Liver (tissue), 8 donors: ENCODE measurements at regions not wholly inside any gene's neighbourhood (a gene's known extent, or its start where the extent isn't known, plus 50 kb on each side); places are given as distances from the start of the nearest gene placed in this dataset.

ENCODE experiments used
- DNase-seq: peaks from one replicate; pipeline ENCODE4 v3.0.0-alpha.2; 2017; ENCODE audit warnings: low spot score
- H3K27ac ChIP-seq, 2 donors: one replicate each; pipeline ENCODE4 v1.7.0; 2013; ENCODE audit warnings: inconsistent platforms in 2 of 2, low read length in 2 of 2, control low read depth in 1 of 2, low read depth in 1 of 2, mild to moderate bottlenecking in 1 of 2
- H3K27me3 ChIP-seq, 4 donors: one replicate each; pipeline versions ENCODE4 v1.6.1 to v1.7.0; 2013; ENCODE audit warnings: low read length in 3 of 4, inconsistent platforms in 1 of 4, mild to moderate bottlenecking in 1 of 4, moderate library complexity in 1 of 4; ENCODE audit not compliant: control insufficient read depth in 4 of 4, insufficient read depth in 4 of 4
- H3K36me3 ChIP-seq, 4 donors: one replicate each; pipeline versions ENCODE4 v1.6.1 to v1.7.0; 2013; ENCODE audit warnings: low read length in 3 of 4, mild to moderate bottlenecking in 3 of 4, low read depth in 1 of 4, moderate library complexity in 1 of 4; ENCODE audit not compliant: control insufficient read depth in 4 of 4, insufficient read depth in 3 of 4
- H3K4me1 ChIP-seq, 4 donors: one replicate each; pipeline versions ENCODE4 v1.6.1 to v1.7.0; 2013; ENCODE audit warnings: low read length in 3 of 4, mild to moderate bottlenecking in 3 of 4, moderate library complexity in 1 of 4; ENCODE audit not compliant: control insufficient read depth in 4 of 4, insufficient read depth in 4 of 4
- H3K4me3 ChIP-seq, 3 donors: one replicate each; pipeline versions ENCODE4 v1.6.1 to v1.7.0; 2013; ENCODE audit warnings: low read length in 3 of 3, control low read depth in 1 of 3, low read depth in 1 of 3, mild to moderate bottlenecking in 1 of 3
- H3K9ac ChIP-seq, 2 donors: one replicate each; pipeline ENCODE4 v1.7.0; 2013; ENCODE audit warnings: low read length in 2 of 2, mild to moderate bottlenecking in 2 of 2, moderate library complexity in 2 of 2, control low read depth in 1 of 2, low read depth in 1 of 2
- H3K9me3 ChIP-seq, 4 donors: one replicate each; pipeline versions ENCODE4 v1.6.1 to v1.7.0; 2013; ENCODE audit warnings: low read length in 3 of 4; ENCODE audit not compliant: control insufficient read depth in 4 of 4
- EGR1 ChIP-seq, 2 donors: IDR thresholded peaks; 2 replicates each; pipeline ENCODE4 v1.6.1; 2016 to 2018; ENCODE audit warnings: antibody characterized with exemption in 2 of 2, low read depth in 2 of 2
- FOXA1 ChIP-seq: IDR thresholded peaks from 2 replicates; pipeline ENCODE4 v1.6.1; 2016; ENCODE audit warnings: antibody characterized with exemption
- FOXA2 ChIP-seq: IDR thresholded peaks from 2 replicates; pipeline ENCODE4 v1.6.1; 2016; ENCODE audit warnings: antibody characterized with exemption
- GABPA ChIP-seq, 2 donors: IDR thresholded peaks in 1 of 2; conservative IDR thresholded peaks in 1 of 2; 2 replicates each; pipeline ENCODE4 v1.6.1; 2016; ENCODE audit warnings: antibody characterized with exemption in 2 of 2, mild to moderate bottlenecking in 1 of 2, moderate library complexity in 1 of 2
- HNF4A ChIP-seq, 2 donors: conservative IDR thresholded peaks; 2 replicates each; pipeline ENCODE4 v1.6.1; 2016; ENCODE audit warnings: antibody characterized with exemption in 2 of 2, mild to moderate bottlenecking in 2 of 2
- HNF4G ChIP-seq: IDR thresholded peaks from 2 replicates; pipeline ENCODE4 v1.6.1; 2016; ENCODE audit warnings: antibody characterized with exemption
- JUND ChIP-seq, 2 donors: IDR thresholded peaks; 2 replicates each; pipeline ENCODE4 v1.6.1; 2016; ENCODE audit warnings: antibody characterized with exemption in 2 of 2
- MAX ChIP-seq: IDR thresholded peaks from 2 replicates; pipeline ENCODE4 v1.6.1; 2016; ENCODE audit warnings: antibody characterized with exemption
- NR2F2 ChIP-seq: IDR thresholded peaks from 2 replicates; pipeline ENCODE4 v1.6.1; 2016; ENCODE audit warnings: antibody characterized with exemption
- RAD21 ChIP-seq, 2 donors: IDR thresholded peaks; 2 replicates each; pipeline ENCODE4 v1.6.1; 2016; ENCODE audit warnings: antibody characterized with exemption in 2 of 2, mild to moderate bottlenecking in 2 of 2
- REST ChIP-seq: IDR thresholded peaks from 2 replicates; pipeline ENCODE4 v1.6.1; 2016; ENCODE audit warnings: antibody characterized with exemption, mild to moderate bottlenecking
- RXRA ChIP-seq, 2 donors: IDR thresholded peaks; 2 replicates each; pipeline ENCODE4 v1.6.1; 2017 to 2018; ENCODE audit warnings: antibody characterized with exemption in 2 of 2, mild to moderate bottlenecking in 1 of 2
- SP1 ChIP-seq: IDR thresholded peaks from 2 replicates; pipeline ENCODE4 v1.6.1; 2018; ENCODE audit warnings: antibody characterized with exemption, mild to moderate bottlenecking
- TAF1 ChIP-seq: conservative IDR thresholded peaks from 2 replicates; pipeline ENCODE4 v1.6.1; 2016; ENCODE audit warnings: antibody characterized with exemption, mild to moderate bottlenecking
- YY1 ChIP-seq: IDR thresholded peaks from 2 replicates; pipeline ENCODE4 v1.6.1; 2016; ENCODE audit warnings: antibody characterized with exemption, mild to moderate bottlenecking
- WGBS: extraction: QIAGEN DNeasy Blood & Tissue Kit; methylation state at CpG from one replicate; pipeline ENCODE4 v1.1.7; 2013; 5-methylcytosine and 5-hydroxymethylcytosine counted together
- TF ChIP-seq, protein P1 (sequence below): IDR thresholded peaks from 2 replicates; pipeline ENCODE4 v1.6.1; 2016; ENCODE audit warnings: antibody characterized with exemption
- TF ChIP-seq, protein P2 (sequence below): IDR thresholded peaks from 2 replicates; pipeline ENCODE4 v1.6.1; 2016; ENCODE audit warnings: antibody characterized with exemption
- TF ChIP-seq, protein P3 (sequence below): fragments of 150-350 bp; IDR thresholded peaks from 2 replicates; pipeline ENCODE4 v1.5.1; 2017; ENCODE audit warnings: improper control_type of control experiment, low read depth, low read length; ENCODE audit not compliant: missing input control
- donor health status: healthy.
- donor health status: healthy.
- donor health status: healthy.
- donor health status: healthy.
- donor health status: healthy.

- Histone ChIP-seq H3K36me3 (no peaks in the 10 kb centered on the region), H3K4me3 (no peak overlapping the region), H3K9me3 (no peaks in the 10 kb centered on the region), H3K4me1 (no peaks in the 10 kb centered on the region), H3K27me3 (no peaks in the 10 kb centered on the region), H3K27ac (no peak overlapping the region), H3K9ac (no peak overlapping the region)
- 92% methylated on average over 24 of the region's 24 CpGs for WGBS
- no peak for TF ChIP-seq RAD21 (IDR thresholded peaks at IDR 0.05)
- no peak for TF ChIP-seq TAF1
- TF ChIP-seq, protein P1, sequence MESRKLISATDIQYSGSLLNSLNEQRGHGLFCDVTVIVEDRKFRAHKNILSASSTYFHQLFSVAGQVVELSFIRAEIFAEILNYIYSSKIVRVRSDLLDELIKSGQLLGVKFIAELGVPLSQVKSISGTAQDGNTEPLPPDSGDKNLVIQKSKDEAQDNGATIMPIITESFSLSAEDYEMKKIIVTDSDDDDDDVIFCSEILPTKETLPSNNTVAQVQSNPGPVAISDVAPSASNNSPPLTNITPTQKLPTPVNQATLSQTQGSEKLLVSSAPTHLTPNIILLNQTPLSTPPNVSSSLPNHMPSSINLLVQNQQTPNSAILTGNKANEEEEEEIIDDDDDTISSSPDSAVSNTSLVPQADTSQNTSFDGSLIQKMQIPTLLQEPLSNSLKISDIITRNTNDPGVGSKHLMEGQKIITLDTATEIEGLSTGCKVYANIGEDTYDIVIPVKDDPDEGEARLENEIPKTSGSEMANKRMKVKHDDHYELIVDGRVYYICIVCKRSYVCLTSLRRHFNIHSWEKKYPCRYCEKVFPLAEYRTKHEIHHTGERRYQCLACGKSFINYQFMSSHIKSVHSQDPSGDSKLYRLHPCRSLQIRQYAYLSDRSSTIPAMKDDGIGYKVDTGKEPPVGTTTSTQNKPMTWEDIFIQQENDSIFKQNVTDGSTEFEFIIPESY, result no peak
- no peak for TF ChIP-seq MAX
- no peak for TF ChIP-seq HNF4G
- no peak for TF ChIP-seq REST
- no peak for TF ChIP-seq FOXA1
- no peak for TF ChIP-seq JUND (IDR thresholded peaks at IDR 0.05)
- TF ChIP-seq EGR1 (IDR thresholded peaks at IDR 0.05; ENCODE audit: low read depth in 2 of 2), result no peak
- TF ChIP-seq, protein P2, sequence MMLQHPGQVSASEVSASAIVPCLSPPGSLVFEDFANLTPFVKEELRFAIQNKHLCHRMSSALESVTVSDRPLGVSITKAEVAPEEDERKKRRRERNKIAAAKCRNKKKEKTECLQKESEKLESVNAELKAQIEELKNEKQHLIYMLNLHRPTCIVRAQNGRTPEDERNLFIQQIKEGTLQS, result no peak
- TF ChIP-seq HNF4A (conservative IDR thresholded peaks at IDR 0.05), result no peak
- TF ChIP-seq GABPA (IDR thresholded peaks at IDR 0.05 in 1 of 2, conservative IDR thresholded peaks at IDR 0.05 in 1 of 2), result no peak
- TF ChIP-seq RXRA (IDR thresholded peaks at IDR 0.05), result no peak
- no peak for TF ChIP-seq SP1
- no peak for DNase-seq
Observed at GRCh38 chr12:86600664-86601231, 344.6 kb upstream of the MGAT4C start.

GRCh38 chr12:86597431-86597830 lies 341.2 kb upstream of the MGAT4C start:
- Histone ChIP-seq H3K36me3 (no peaks in the 10 kb centered on the region), H3K4me1 (no peaks in the 10 kb centered on the region), H3K9me3 (no peaks in the 10 kb centered on the region), H3K27me3 (no peaks in the 10 kb centered on the region), H3K4me3 (no peak overlapping the region), H3K9ac (no peak overlapping the region), H3K27ac (no peak overlapping the region)
- DNase-seq, result no peak
- TF ChIP-seq NR2F2 (no peak), GABPA (IDR thresholded peaks at IDR 0.05 in 1 of 2, conservative IDR thresholded peaks at IDR 0.05 in 1 of 2) (no peak), YY1 (no peak), MAX (no peak), EGR1 (IDR thresholded peaks at IDR 0.05; ENCODE audit: low read depth in 2 of 2) (no peak), RAD21 (IDR thresholded peaks at IDR 0.05) (no peak), RXRA (IDR thresholded peaks at IDR 0.05) (no peak), SP1 (no peak), FOXA1 (no peak), FOXA2 (no peak), JUND (IDR thresholded peaks at IDR 0.05) (no peak), HNF4G (no peak)
- TF ChIP-seq, protein P1, result no peak
- TF ChIP-seq, protein P3, sequence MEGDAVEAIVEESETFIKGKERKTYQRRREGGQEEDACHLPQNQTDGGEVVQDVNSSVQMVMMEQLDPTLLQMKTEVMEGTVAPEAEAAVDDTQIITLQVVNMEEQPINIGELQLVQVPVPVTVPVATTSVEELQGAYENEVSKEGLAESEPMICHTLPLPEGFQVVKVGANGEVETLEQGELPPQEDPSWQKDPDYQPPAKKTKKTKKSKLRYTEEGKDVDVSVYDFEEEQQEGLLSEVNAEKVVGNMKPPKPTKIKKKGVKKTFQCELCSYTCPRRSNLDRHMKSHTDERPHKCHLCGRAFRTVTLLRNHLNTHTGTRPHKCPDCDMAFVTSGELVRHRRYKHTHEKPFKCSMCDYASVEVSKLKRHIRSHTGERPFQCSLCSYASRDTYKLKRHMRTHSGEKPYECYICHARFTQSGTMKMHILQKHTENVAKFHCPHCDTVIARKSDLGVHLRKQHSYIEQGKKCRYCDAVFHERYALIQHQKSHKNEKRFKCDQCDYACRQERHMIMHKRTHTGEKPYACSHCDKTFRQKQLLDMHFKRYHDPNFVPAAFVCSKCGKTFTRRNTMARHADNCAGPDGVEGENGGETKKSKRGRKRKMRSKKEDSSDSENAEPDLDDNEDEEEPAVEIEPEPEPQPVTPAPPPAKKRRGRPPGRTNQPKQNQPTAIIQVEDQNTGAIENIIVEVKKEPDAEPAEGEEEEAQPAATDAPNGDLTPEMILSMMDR, result no peak
- TF ChIP-seq, protein P2, result no peak
